GM18868 (cell line): ENCODE measurements at regions not wholly inside any gene's neighbourhood (a gene's known extent, or its start where the extent isn't known, plus 50 kb on each side); places are given as distances from the start of the nearest gene placed in this dataset.

Source experiments
- ATAC-seq: cut with Tn5 transposase; IDR thresholded peaks from one replicate; pipeline ENCODE4 v1.9.1; 2021; ENCODE audit warnings: mild to moderate bottlenecking, moderate library complexity; ENCODE audit not compliant: unreplicated experiment

GRCh38 chr6:28766426-28766825, 157.4 kb downstream of the TRIM27 start:
- no peak for ATAC-seq

GRCh38 chr6:28767133-28767532, 156.7 kb downstream of the TRIM27 start:
- ATAC-seq = no peak

GRCh38 chr6:28767691-28768090, 156.1 kb downstream of the TRIM27 start:
- no peak for ATAC-seq

GRCh38 chr6:28768187-28768913, 155.4 kb downstream of the TRIM27 start:
- ATAC-seq = no peak

- ATAC-seq = no peak
Observed at GRCh38 chr6:28769626-28770402, 154.0 kb downstream of the TRIM27 start.

- ATAC-seq = no peak
Observed at GRCh38 chr6:28770732-28771131, 153.1 kb downstream of the TRIM27 start.

GRCh38 chr6:28771401-28772267, 152.2 kb downstream of the TRIM27 start:
- ATAC-seq = no peak

GRCh38 chr6:28772480-28773381, 151.1 kb downstream of the TRIM27 start:
- ATAC-seq = no peak

GRCh38 chr6:28774292-28775051, 149.3 kb downstream of the TRIM27 start:
- no peak for ATAC-seq

GRCh38 chr6:28775052-28775376, 148.8 kb downstream of the TRIM27 start:
- no peak for ATAC-seq

- no peak for ATAC-seq
Observed at GRCh38 chr6:28775405-28776129, 148.2 kb downstream of the TRIM27 start.

GRCh38 chr6:28776269-28777146, 147.3 kb downstream of the TRIM27 start:
- no peak for ATAC-seq

- no peak for ATAC-seq
Observed at GRCh38 chr6:28777147-28777461, 146.7 kb downstream of the TRIM27 start.

- no peak for ATAC-seq
Observed at GRCh38 chr6:28782113-28782673, 141.6 kb downstream of the TRIM27 start.

GRCh38 chr6:28785962-28786679, 137.7 kb downstream of the TRIM27 start:
- no peak for ATAC-seq

- ATAC-seq = no peak
Observed at GRCh38 chr6:28789553-28790083, 134.2 kb downstream of the TRIM27 start.

- no peak for ATAC-seq
Observed at GRCh38 chr6:28791002-28791383, 132.8 kb downstream of the TRIM27 start.
